Thoracic aorta (tissue), 2 donors: ENCODE measurements at regions not wholly inside any gene's neighbourhood (a gene's known extent, or its start where the extent isn't known, plus 50 kb on each side); places are given as distances from the start of the nearest gene placed in this dataset.

Source experiments
- ATAC-seq: fragments of 150-250 bp; one replicate; pipeline ENCODE4 v1.8.0; 2017; ENCODE audit warnings: low read depth; ENCODE audit not compliant: insufficient number of reproducible peaks, low FRiP score
- DNase-seq: peaks from one replicate; pipeline ENCODE4 v3.0.0-alpha.2; 2020; ENCODE audit warnings: low spot score
- H3K27ac ChIP-seq, 2 donors: fragments of 200-600 bp; sonication (generic); 1 replicate in 1 of 2; 2 replicates in 1 of 2; pipeline ENCODE4 v1.5.1; 2016; ENCODE audit warnings: mild to moderate bottlenecking in 2 of 2, moderate library complexity in 2 of 2
- H3K27me3 ChIP-seq: fragments of 200-600 bp; sonication (generic); replicated peaks from 2 replicates; pipeline ENCODE4 v1.6.0; 2016; ENCODE audit warnings: mild to moderate bottlenecking; ENCODE audit not compliant: insufficient read depth
- H3K36me3 ChIP-seq: fragments of 200-600 bp; sonication (generic); one replicate; pipeline ENCODE4 v1.5.1; 2016
- H3K4me1 ChIP-seq, 2 donors: fragments of 200-600 bp; sonication (generic); 1 replicate in 1 of 2; 2 replicates in 1 of 2; pipeline versions ENCODE4 v1.5.1 to v1.6.0; 2016; ENCODE audit warnings: low read depth in 2 of 2, mild to moderate bottlenecking in 1 of 2; ENCODE audit not compliant: control insufficient read depth in 1 of 2
- H3K4me3 ChIP-seq: fragments of 200-600 bp; sonication (generic); 2 replicates; pipeline ENCODE4 v1.5.1; 2016; ENCODE audit warnings: mild to moderate bottlenecking
- H3K9me3 ChIP-seq: fragments of 200-600 bp; sonication (generic); 2 replicates; pipeline ENCODE4 v1.5.1; 2016
- CTCF ChIP-seq: fragments of 200-600 bp; sonication (generic); IDR thresholded peaks from one replicate; pipeline ENCODE4 v1.5.1; 2019; ENCODE audit warnings: antibody characterized with exemption

GRCh38 chr5:126044111-126044668 is 379.0 kb upstream of the GRAMD2B start:
- Histone ChIP-seq H3K9me3 (no peaks in the 10 kb centered on the region), H3K27ac (no peak overlapping the region), H3K27me3 (no peaks in the 10 kb centered on the region), H3K36me3 (no peaks in the 10 kb centered on the region), H3K4me3 (no peak overlapping the region), H3K4me1 (no peaks in the 10 kb centered on the region)
- no peak for ATAC-seq
- no peak for DNase-seq
- no peak for TF ChIP-seq CTCF

- ATAC-seq, result no peak
- Histone ChIP-seq H3K4me1 (no peaks in the 10 kb centered on the region), H3K27me3 (no peaks in the 10 kb centered on the region), H3K9me3 (no peaks in the 10 kb centered on the region), H3K4me3 (no peak overlapping the region), H3K27ac (no peak overlapping the region), H3K36me3 (no peaks in the 10 kb centered on the region)
- no peak for TF ChIP-seq CTCF
- DNase-seq, result no peak
These were observed 378.2 kb upstream of the GRAMD2B start for GRCh38 chr5:126044931-126045565.

GRCh38 chr5:126046318-126046717 is 376.9 kb upstream of the GRAMD2B start:
- DNase-seq, result no peak
- no peak overlapping the region for H3K27ac ChIP-seq
- ATAC-seq, result no peak
- H3K9me3 ChIP-seq, result no peaks in the 10 kb centered on the region
- TF ChIP-seq CTCF, result no peak
- no peak overlapping the region for H3K4me3 ChIP-seq
- H3K4me1 ChIP-seq, result no peaks in the 10 kb centered on the region
- no peaks in the 10 kb centered on the region for H3K27me3 ChIP-seq
- no peaks in the 10 kb centered on the region for H3K36me3 ChIP-seq

GRCh38 chr5:126046846-126047571 is 376.2 kb upstream of the GRAMD2B start:
- DNase-seq (no peak), ATAC-seq (no peak)
- TF ChIP-seq CTCF, result no peak

GRCh38 chr5:126052120-126052519 is 371.1 kb upstream of the GRAMD2B start:
- no peak for TF ChIP-seq CTCF
- H3K36me3 ChIP-seq, result no peaks in the 10 kb centered on the region
- no peak overlapping the region for H3K4me3 ChIP-seq
- H3K4me1 ChIP-seq, result no peaks in the 10 kb centered on the region
- H3K27me3 ChIP-seq, result no peaks in the 10 kb centered on the region
- no peaks in the 10 kb centered on the region for H3K9me3 ChIP-seq
- ATAC-seq (no peak), DNase-seq (no peak)
- H3K27ac ChIP-seq, result no peak overlapping the region

More at GRCh38 chr5:126046846-126047571, 376.2 kb upstream of the GRAMD2B start:
- Histone ChIP-seq H3K27me3 (no peaks in the 10 kb centered on the region), H3K9me3 (no peaks in the 10 kb centered on the region), H3K36me3 (no peaks in the 10 kb centered on the region), H3K4me3 (no peak overlapping the region), H3K4me1 (no peaks in the 10 kb centered on the region), H3K27ac (no peak overlapping the region)
